ENCODE measurements at regions not wholly inside any gene's neighbourhood (a gene's known extent, or its start where the extent isn't known, plus 50 kb on each side); places are given as distances from the start of the nearest gene placed in this dataset.
"Not testable (repeated sequence)": the region's sequence is repeated elsewhere in the genome, so short reads cannot be mapped to it uniquely, and the experiment has no call there.

GRCh38 chr1:82160903-82161302, 360.2 kb downstream of the ADGRL2 start:
- H3K4me1 Mint-ChIP-seq (ENCODE audit: low read depth) = peaks cover 14% of the 10 kb centered on the region
- peaks cover 8% of the 10 kb centered on the region for H3K27me3 Mint-ChIP-seq (ENCODE audit: low read depth)
- no peak overlapping the region for H3K4me3 Mint-ChIP-seq
- CTCF ChIA-PET = no interaction called here
- DNase-seq = no peak
- no peak overlapping the region for H3K27ac Mint-ChIP-seq
- intact Hi-C loops (cut with micrococcal nuclease) = no loop called here
- H3K9me3 Mint-ChIP-seq = no peaks in the 10 kb centered on the region
- H3K36me3 Mint-ChIP-seq (ENCODE audit: low read depth) = no peaks in the 10 kb centered on the region

GRCh38 chr1:82160036-82160435, 359.3 kb downstream of the ADGRL2 start:
- Mint-ChIP-seq H3K27ac (no peak overlapping the region), H3K27me3 (ENCODE audit: low read depth) (peaks cover 11% of the 10 kb centered on the region), H3K4me1 (ENCODE audit: low read depth) (peaks cover 14% of the 10 kb centered on the region), H3K36me3 (ENCODE audit: low read depth) (no peaks in the 10 kb centered on the region), H3K9me3 (no peaks in the 10 kb centered on the region), H3K4me3 (no peak overlapping the region)
- no peak for DNase-seq
- intact Hi-C loops (cut with micrococcal nuclease) = no loop called here
- CTCF ChIA-PET = no interaction called here

DNA sequence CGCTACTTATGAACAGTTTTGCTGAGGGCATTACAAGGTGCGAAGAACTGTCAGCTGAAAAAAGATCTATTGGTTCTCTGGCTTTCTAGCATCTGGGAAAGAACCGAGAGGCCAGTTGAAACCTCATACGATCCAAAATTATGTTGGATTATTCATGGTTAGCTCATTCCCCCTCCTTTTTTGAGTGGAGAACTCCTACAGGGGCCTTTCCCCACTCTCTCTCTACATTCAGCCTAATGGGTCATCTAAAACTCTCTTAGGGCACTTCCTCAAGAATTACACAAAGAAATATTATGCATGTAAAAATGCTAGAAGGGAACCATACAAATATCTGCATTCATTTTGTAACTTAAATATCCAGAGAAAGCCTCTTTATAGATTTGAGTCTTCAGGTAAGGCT, 358.2 kb downstream of the ADGRL2 start:
- Mint-ChIP-seq H3K36me3 (ENCODE audit: low read depth) (no peaks in the 10 kb centered on the region), H3K4me1 (ENCODE audit: low read depth) (peaks cover 14% of the 10 kb centered on the region), H3K4me3 (no peak overlapping the region), H3K27me3 (ENCODE audit: low read depth) (peaks cover 11% of the 10 kb centered on the region), H3K9me3 (no peaks in the 10 kb centered on the region), H3K27ac (no peak overlapping the region)
- intact Hi-C loops (cut with micrococcal nuclease) = no loop called here
- CTCF ChIA-PET = no interaction called here
- DNase-seq = no peak

GRCh38 chr1:82154219-82154970, 353.7 kb downstream of the ADGRL2 start:
- Mint-ChIP-seq H3K4me3 (no peak overlapping the region), H3K36me3 (ENCODE audit: low read depth) (no peaks in the 10 kb centered on the region), H3K9me3 (no peaks in the 10 kb centered on the region), H3K4me1 (ENCODE audit: low read depth) (no peaks in the 10 kb centered on the region), H3K27ac (no peak overlapping the region), H3K27me3 (ENCODE audit: low read depth) (peaks cover 4% of the 10 kb centered on the region)
- intact Hi-C loops (cut with micrococcal nuclease) = no loop called here
- CTCF ChIA-PET = interaction anchor here (1.0 kb wide), 1 partner anchor 13 kb away, joined by 3 read pairs; no protein-coding TSS in a partner anchor
- DNase-seq = no peak

- intact Hi-C loops (cut with micrococcal nuclease) = no loop called here
- Mint-ChIP-seq H3K4me3 (no peak overlapping the region), H3K4me1 (ENCODE audit: low read depth) (no peaks in the 10 kb centered on the region), H3K27ac (no peak overlapping the region), H3K27me3 (ENCODE audit: low read depth) (peaks cover 4% of the 10 kb centered on the region), H3K36me3 (ENCODE audit: low read depth) (no peaks in the 10 kb centered on the region), H3K9me3 (no peaks in the 10 kb centered on the region)
- CTCF ChIA-PET = no interaction called here
- no peak for DNase-seq
Measured at GRCh38 chr1:82153752-82154151, 353.0 kb downstream of the ADGRL2 start.

DNA sequence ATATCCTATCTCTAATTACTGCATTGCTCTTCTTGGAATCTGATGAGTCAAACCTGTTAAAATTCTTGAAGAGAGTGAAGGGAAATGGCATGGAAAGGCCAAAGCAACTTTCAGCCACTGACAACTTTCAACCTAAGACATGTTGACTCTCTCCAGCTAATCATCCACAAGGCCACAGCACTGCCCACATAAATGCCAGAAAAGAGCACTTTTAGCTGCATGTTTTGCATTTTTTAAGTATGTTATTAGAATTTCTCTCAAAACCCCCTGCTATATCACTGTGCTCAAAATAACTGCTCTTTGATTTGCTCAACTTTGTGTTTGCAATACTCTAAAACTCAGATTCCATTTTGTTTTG, 352.5 kb downstream of the ADGRL2 start:
- Mint-ChIP-seq H3K9me3 (no peaks in the 10 kb centered on the region), H3K27me3 (ENCODE audit: low read depth) (peaks cover 4% of the 10 kb centered on the region), H3K36me3 (ENCODE audit: low read depth) (no peaks in the 10 kb centered on the region), H3K27ac (no peak overlapping the region), H3K4me3 (no peak overlapping the region), H3K4me1 (ENCODE audit: low read depth) (no peaks in the 10 kb centered on the region)
- CTCF ChIA-PET = no interaction called here
- intact Hi-C loops (cut with micrococcal nuclease) = no loop called here
- DNase-seq = no peak

DNA sequence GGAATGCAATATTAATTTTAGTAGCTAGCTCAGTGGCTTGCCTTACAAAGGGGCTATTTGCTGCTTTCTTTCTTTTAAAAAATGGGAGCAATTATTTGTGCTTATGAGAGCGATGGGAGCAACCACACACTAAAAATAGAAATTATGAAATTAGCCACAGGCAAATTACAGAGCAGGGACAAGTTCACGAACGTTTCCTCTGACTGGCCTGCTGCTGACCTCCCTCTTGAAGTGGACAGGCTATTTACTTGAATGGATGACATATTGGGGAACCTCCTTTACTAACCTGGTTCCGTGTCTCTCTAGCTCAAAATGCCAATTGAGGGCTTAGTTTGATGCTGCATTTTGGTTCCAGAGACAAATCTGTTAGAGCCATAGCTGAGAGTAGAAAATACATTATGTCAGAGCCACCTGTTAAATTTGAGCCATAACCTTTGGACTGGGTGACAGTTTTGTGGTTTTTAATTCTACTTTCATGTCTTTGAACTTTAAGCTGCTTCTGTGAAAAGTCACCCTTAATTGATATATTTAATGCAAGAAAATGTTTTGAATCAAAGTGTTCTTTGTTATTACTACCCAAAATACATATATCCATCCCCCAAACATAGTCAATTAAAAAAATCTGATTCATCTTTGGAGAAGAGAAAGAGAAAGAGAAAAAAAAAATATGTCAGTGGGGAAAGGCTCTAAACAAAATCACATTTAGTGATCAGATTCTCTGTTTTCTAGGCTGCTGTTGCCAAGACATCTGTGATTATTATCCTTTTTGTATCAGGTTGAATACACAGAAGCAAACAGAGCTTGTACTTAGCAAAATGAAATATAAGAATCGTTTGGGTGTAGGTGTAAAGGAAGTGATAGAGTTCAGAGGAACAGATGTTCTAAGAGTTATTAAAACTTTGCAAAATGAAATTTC, 351.9 kb downstream of the ADGRL2 start:
- Mint-ChIP-seq H3K9me3 (no peaks in the 10 kb centered on the region), H3K4me1 (ENCODE audit: low read depth) (no peaks in the 10 kb centered on the region), H3K36me3 (ENCODE audit: low read depth) (no peaks in the 10 kb centered on the region), H3K27me3 (ENCODE audit: low read depth) (peaks cover 4% of the 10 kb centered on the region), H3K4me3 (no peak overlapping the region), H3K27ac (no peak overlapping the region)
- DNase-seq = no peak
- intact Hi-C loops (cut with micrococcal nuclease) = no loop called here
- CTCF ChIA-PET = interaction anchor here (0.6 kb wide), 1 partner anchor 625 kb away, joined by 3 read pairs; no protein-coding TSS in a partner anchor

DNA sequence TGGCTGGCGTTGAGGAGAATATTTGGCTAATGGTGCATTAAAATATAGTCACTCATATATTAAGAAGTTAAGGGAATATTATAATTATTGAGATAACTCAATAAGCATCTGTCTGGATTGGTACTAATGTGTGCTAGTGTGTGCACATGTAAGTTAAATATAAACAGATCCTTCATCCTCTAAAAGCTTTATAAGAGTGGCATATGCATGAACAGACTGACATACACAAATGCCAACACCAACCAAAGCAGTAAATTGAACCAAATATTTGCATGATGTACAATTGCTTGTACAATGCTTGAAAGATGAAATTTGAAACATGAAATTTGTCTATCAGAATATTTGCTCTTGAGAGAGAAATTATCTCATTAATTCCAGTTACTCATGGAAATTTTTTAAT, 344.9 kb downstream of the ADGRL2 start:
- intact Hi-C loops (cut with micrococcal nuclease) = no loop called here
- Mint-ChIP-seq H3K27me3 (ENCODE audit: low read depth) (no peaks in the 10 kb centered on the region), H3K9me3 (no peaks in the 10 kb centered on the region), H3K4me3 (no peak overlapping the region), H3K36me3 (ENCODE audit: low read depth) (no peaks in the 10 kb centered on the region), H3K4me1 (ENCODE audit: low read depth) (no peaks in the 10 kb centered on the region), H3K27ac (no peak overlapping the region)
- no peak for DNase-seq
- CTCF ChIA-PET = no interaction called here

GRCh38 chr1:82143108-82143833, 342.5 kb downstream of the ADGRL2 start:
- intact Hi-C loops (cut with micrococcal nuclease) = no loop called here
- CTCF ChIA-PET = no interaction called here
- Mint-ChIP-seq H3K9me3 (no peaks in the 10 kb centered on the region), H3K4me1 (ENCODE audit: low read depth) (no peaks in the 10 kb centered on the region), H3K36me3 (ENCODE audit: low read depth) (no peaks in the 10 kb centered on the region), H3K27ac (no peak overlapping the region), H3K4me3 (no peak overlapping the region), H3K27me3 (ENCODE audit: low read depth) (no peaks in the 10 kb centered on the region)
- DNase-seq = no peak

DNA sequence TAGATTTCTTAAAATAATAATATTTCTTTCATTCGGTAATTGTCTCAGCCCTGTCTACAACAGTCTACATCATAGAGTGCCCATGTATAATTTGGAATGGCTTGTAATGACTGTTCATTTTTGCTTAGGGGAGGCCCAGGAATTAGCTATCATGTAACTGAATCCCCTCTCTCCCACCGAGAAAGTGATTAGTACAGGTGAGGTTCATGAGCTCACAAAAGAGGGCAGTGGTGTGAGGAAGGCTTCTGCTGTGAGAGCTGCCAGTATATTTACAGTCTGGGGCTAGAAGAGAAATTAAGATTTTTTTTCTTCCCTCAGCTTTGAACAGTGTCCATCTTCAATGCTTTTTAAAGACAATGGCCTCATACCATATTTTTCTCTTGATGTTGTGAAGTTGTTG, 340.7 kb downstream of the ADGRL2 start:
- CTCF ChIA-PET = interaction anchor here (0.6 to 0.7 kb wide), 3 partner anchors 14 to 187 kb away, joined by 3 read pairs; no protein-coding TSS in a partner anchor
- H3K9me3 Mint-ChIP-seq = no peaks in the 10 kb centered on the region

DNA sequence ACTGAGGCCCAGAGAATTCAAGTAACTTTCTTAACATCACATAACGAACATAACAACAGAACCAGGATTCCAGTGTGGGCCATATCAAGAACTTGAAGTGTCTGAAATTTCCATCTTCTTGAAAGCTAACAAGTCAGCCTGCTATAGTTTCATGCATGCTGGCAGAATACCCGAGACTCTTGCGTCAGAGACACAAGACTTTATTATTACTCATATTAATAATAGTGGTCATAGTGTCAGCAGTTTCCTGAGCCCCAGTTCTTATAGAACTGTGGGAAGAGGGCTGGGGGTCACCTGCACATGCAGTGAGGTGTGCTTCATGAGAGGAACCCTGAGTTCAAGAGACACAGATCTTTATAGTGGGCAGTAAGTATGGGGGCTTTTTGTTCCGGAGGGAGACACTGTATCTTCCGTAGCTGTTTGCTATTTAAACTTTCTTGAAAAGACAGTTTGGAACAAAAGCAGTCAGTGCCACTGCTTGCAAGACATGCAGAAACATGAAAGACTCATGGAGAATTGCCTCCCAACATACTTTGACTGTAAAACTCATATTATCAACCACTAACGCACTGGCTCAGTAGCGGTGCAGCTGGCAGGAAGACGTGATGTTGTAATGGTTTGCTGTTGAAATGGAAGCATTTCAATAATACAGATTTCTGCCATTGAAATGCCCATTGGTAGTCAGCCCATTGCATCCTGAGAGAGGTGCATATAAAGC, 339.2 kb downstream of the ADGRL2 start:
- no peak overlapping the region for H3K27ac Mint-ChIP-seq
- no peak overlapping the region for H3K4me3 Mint-ChIP-seq
- intact Hi-C loops (cut with micrococcal nuclease) = no loop called here
- no peaks in the 10 kb centered on the region for H3K27me3 Mint-ChIP-seq (ENCODE audit: low read depth)
- H3K4me1 Mint-ChIP-seq (ENCODE audit: low read depth) = no peaks in the 10 kb centered on the region
- no peaks in the 10 kb centered on the region for H3K9me3 Mint-ChIP-seq
- H3K36me3 Mint-ChIP-seq (ENCODE audit: low read depth) = no peaks in the 10 kb centered on the region
- CTCF ChIA-PET = no interaction called here
- no peak for DNase-seq

More for the DNA sequence above, 340.7 kb downstream of the ADGRL2 start:
- Mint-ChIP-seq H3K4me3 (no peak overlapping the region), H3K27ac (no peak overlapping the region), H3K4me1 (ENCODE audit: low read depth) (no peaks in the 10 kb centered on the region), H3K36me3 (ENCODE audit: low read depth) (no peaks in the 10 kb centered on the region), H3K27me3 (ENCODE audit: low read depth) (no peaks in the 10 kb centered on the region)
- no peak for DNase-seq
- intact Hi-C loops (cut with micrococcal nuclease) = no loop called here

GRCh38 chr1:82136351-82136750, 335.6 kb downstream of the ADGRL2 start:
- H3K9me3 Mint-ChIP-seq; H3K36me3 Mint-ChIP-seq (ENCODE audit: low read depth); CTCF ChIA-PET; H3K4me1 Mint-ChIP-seq (ENCODE audit: low read depth); DNase-seq; H3K27ac Mint-ChIP-seq; H3K27me3 Mint-ChIP-seq (ENCODE audit: low read depth); intact Hi-C loops (cut with micrococcal nuclease); H3K4me3 Mint-ChIP-seq: not testable (repeated sequence)
